Islet precursor cell (in vitro differentiated cells): ENCODE measurements at regions not wholly inside any gene's neighbourhood (a gene's known extent, or its start where the extent isn't known, plus 50 kb on each side); places are given as distances from the start of the nearest gene placed in this dataset.
"Not testable (repeated sequence)": the region's sequence is repeated elsewhere in the genome, so short reads cannot be mapped to it uniquely, and the experiment has no call there.

Experiments used
- DNase-seq: peaks from one replicate; pipeline ENCODE4 v3.0.0-alpha.2; 2018

- DNase-seq, result no peak
Measured at GRCh38 chr10:25724241-25724640, 209.8 kb upstream of the MYO3A start.

GRCh38 chr10:25725917-25726716 lies 207.9 kb upstream of the MYO3A start:
- DNase-seq, result peak; percentile 68

- DNase-seq, result no peak
Measured at GRCh38 chr10:25738776-25739175, 195.3 kb upstream of the MYO3A start.

- DNase-seq, result no peak
Measured at GRCh38 chr10:25743832-25744231, 190.2 kb upstream of the MYO3A start.

GRCh38 chr10:25744574-25744973 lies 189.5 kb upstream of the MYO3A start:
- DNase-seq, result no peak

GRCh38 chr10:25745976-25746375 lies 188.1 kb upstream of the MYO3A start:
- DNase-seq, result no peak

- no peak for DNase-seq
Measured at GRCh38 chr10:25747084-25747483, 186.9 kb upstream of the MYO3A start.

- DNase-seq, result no peak
Measured at GRCh38 chr10:25748509-25748908, 185.5 kb upstream of the MYO3A start.

GRCh38 chr10:25753776-25754175 lies 180.3 kb upstream of the MYO3A start:
- DNase-seq, result no peak

- DNase-seq, result not testable (repeated sequence)
Measured at GRCh38 chr10:25755874-25756273, 178.2 kb upstream of the MYO3A start.

- no peak for DNase-seq
Measured at GRCh38 chr10:25756784-25757183, 177.2 kb upstream of the MYO3A start.

GRCh38 chr10:25758041-25758457 lies 176.0 kb upstream of the MYO3A start:
- DNase-seq, result peak; percentile 57

- DNase-seq, result no peak
Measured at GRCh38 chr10:25758511-25758910, 175.5 kb upstream of the MYO3A start.

- no peak for DNase-seq
Measured at GRCh38 chr10:25761937-25762336, 172.1 kb upstream of the MYO3A start.

GRCh38 chr10:25766213-25766612 lies 167.8 kb upstream of the MYO3A start:
- peak; percentile 54 for DNase-seq

- peak; percentile 57 for DNase-seq
Measured at GRCh38 chr10:25766687-25767221, 167.3 kb upstream of the MYO3A start.

- no peak for DNase-seq
Measured at GRCh38 chr10:25768167-25768566, 165.9 kb upstream of the MYO3A start.

- no peak for DNase-seq
Measured at GRCh38 chr10:25778646-25779045, 155.4 kb upstream of the MYO3A start.

- no peak for DNase-seq
Measured at GRCh38 chr10:25786161-25786560, 147.9 kb upstream of the MYO3A start.

- DNase-seq, result no peak
Measured at GRCh38 chr10:25786899-25787298, 147.1 kb upstream of the MYO3A start.

GRCh38 chr10:25797888-25798429 lies 136.1 kb upstream of the MYO3A start:
- DNase-seq, result no peak

GRCh38 chr10:25804505-25804904 lies 129.5 kb upstream of the MYO3A start:
- no peak for DNase-seq

- peak; percentile 74 for DNase-seq
Measured at GRCh38 chr10:25805986-25806385, 128.0 kb upstream of the MYO3A start.

- DNase-seq, result no peak
Measured at GRCh38 chr10:25808372-25808771, 125.7 kb upstream of the MYO3A start.
